ENCODE measurements at regions not wholly inside any gene's neighbourhood (a gene's known extent, or its start where the extent isn't known, plus 50 kb on each side); places are given as distances from the start of the nearest gene placed in this dataset.
"Not testable (repeated sequence)": the region's sequence is repeated elsewhere in the genome, so short reads cannot be mapped to it uniquely, and the experiment has no call there.

- H3K9me3 ChIP-seq, result no peaks in the 10 kb centered on the region
- H3K36me3 ChIP-seq (replicated peaks in 1 of 2; ENCODE audit: insufficient read depth in 1 of 2, low read depth in 2 of 2), result no peaks in the 10 kb centered on the region
- H3K4me1 ChIP-seq, result no peaks in the 10 kb centered on the region
- no peaks in the 10 kb centered on the region for H3K27me3 ChIP-seq
- ATAC-seq (no peak), DNase-seq (no peak)
- TF ChIP-seq, protein P1, sequence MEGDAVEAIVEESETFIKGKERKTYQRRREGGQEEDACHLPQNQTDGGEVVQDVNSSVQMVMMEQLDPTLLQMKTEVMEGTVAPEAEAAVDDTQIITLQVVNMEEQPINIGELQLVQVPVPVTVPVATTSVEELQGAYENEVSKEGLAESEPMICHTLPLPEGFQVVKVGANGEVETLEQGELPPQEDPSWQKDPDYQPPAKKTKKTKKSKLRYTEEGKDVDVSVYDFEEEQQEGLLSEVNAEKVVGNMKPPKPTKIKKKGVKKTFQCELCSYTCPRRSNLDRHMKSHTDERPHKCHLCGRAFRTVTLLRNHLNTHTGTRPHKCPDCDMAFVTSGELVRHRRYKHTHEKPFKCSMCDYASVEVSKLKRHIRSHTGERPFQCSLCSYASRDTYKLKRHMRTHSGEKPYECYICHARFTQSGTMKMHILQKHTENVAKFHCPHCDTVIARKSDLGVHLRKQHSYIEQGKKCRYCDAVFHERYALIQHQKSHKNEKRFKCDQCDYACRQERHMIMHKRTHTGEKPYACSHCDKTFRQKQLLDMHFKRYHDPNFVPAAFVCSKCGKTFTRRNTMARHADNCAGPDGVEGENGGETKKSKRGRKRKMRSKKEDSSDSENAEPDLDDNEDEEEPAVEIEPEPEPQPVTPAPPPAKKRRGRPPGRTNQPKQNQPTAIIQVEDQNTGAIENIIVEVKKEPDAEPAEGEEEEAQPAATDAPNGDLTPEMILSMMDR (IDR thresholded peaks at IDR 0.05), result no peak
- no peak overlapping the region for H3K4me3 ChIP-seq
- no peak overlapping the region for H3K27ac ChIP-seq
- 40 to 46% methylated on average over 3 of the region's 3 CpGs for WGBS, 2 donors
- intact Hi-C loops (cut with DNase I), result no loop called here
Measured at GRCh38 chr18:71322201-71322600, 1033.4 kb downstream of the SOCS6 start.

- ATAC-seq (no peak), DNase-seq (no peak)
- H3K4me3 ChIP-seq, result no peak overlapping the region
- no peaks in the 10 kb centered on the region for H3K36me3 ChIP-seq (replicated peaks in 1 of 2; ENCODE audit: insufficient read depth in 1 of 2, low read depth in 2 of 2)
- intact Hi-C loops (cut with DNase I), result no loop called here
- H3K27me3 ChIP-seq, result no peaks in the 10 kb centered on the region
- 58 to 67% methylated on average over 3 of the region's 3 CpGs for WGBS, 2 donors
- no peaks in the 10 kb centered on the region for H3K9me3 ChIP-seq
- no peak for TF ChIP-seq POLR2A (IDR thresholded peaks at IDR 0.05)
- TF ChIP-seq, protein P1 (IDR thresholded peaks at IDR 0.05), result no peak
- H3K27ac ChIP-seq, result no peak overlapping the region
- H3K4me1 ChIP-seq, result no peaks in the 10 kb centered on the region
Measured at GRCh38 chr18:71321319-71321718, 1032.5 kb downstream of the SOCS6 start.

DNA sequence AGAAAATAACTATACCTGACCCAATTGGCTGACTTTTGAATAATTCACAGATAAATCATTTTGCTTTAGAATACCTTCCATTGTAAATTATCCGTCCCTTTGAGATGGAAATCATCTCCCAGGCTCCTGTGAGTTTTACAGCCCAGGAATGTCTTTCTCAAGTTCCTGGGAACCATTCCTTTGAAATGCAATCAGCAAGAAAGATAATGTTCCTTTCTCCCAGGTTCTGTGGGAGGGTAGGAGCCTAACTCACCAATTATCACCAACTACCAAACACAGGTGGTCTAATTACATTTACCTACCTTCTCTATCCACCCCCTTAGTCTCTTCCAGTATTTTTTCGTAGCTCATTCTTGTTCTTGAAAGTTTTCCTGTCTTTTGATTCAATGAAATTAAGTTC, 1016.0 kb downstream of the SOCS6 start:
- intact Hi-C loops (cut with DNase I), result no loop called here
- no peak for TF ChIP-seq POLR2A (IDR thresholded peaks at IDR 0.05)
- TF ChIP-seq, protein P1 (IDR thresholded peaks at IDR 0.05), result no peak
- Histone ChIP-seq H3K27ac (no peak overlapping the region), H3K4me3 (no peak overlapping the region), H3K36me3 (replicated peaks in 1 of 2; ENCODE audit: insufficient read depth in 1 of 2, low read depth in 2 of 2) (no peaks in the 10 kb centered on the region), H3K27me3 (no peaks in the 10 kb centered on the region), H3K4me1 (no peaks in the 10 kb centered on the region), H3K9me3 (no peaks in the 10 kb centered on the region)
- DNase-seq (no peak), ATAC-seq (no peak)
- WGBS, 2 donors, result 13 to 27% methylated on average over 2 of the region's 2 CpGs

DNA sequence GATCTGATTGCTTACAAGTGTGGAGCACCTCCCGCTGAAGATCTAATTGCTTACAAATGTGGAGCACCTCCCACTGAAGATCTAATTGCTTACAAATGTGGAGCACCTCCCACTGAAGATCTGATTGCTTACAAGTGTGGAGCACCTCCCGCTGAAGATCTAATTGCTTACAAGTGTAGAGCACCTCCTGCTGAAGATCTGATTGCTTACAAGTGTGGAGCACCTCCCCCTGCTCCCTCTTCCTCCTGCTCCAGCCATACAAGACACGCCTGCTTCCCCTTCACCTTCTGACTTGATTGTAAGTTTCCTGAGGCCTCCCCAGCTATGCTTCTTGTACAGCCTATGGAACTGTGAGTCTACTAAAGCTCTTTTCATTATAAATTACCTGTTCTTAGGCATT, 1014.9 kb downstream of the SOCS6 start:
- H3K4me3 ChIP-seq; ATAC-seq; H3K9me3 ChIP-seq; H3K4me1 ChIP-seq; H3K27ac ChIP-seq; DNase-seq; intact Hi-C loops (cut with DNase I); H3K36me3 ChIP-seq (replicated peaks in 1 of 2; ENCODE audit: insufficient read depth in 1 of 2, low read depth in 2 of 2); H3K27me3 ChIP-seq: not testable (repeated sequence)
- 33 to 49% methylated on average over 2 to 3 of the region's 3 CpGs for WGBS, 2 donors

GRCh38 chr18:71301596-71301995, 1012.8 kb downstream of the SOCS6 start:
- no peak for TF ChIP-seq POLR2A (IDR thresholded peaks at IDR 0.05)
- TF ChIP-seq, protein P1 (IDR thresholded peaks at IDR 0.05), result no peak
- H3K9me3 ChIP-seq, result no peaks in the 10 kb centered on the region
- DNase-seq (no peak), ATAC-seq (no peak)
- H3K27me3 ChIP-seq, result no peaks in the 10 kb centered on the region
- H3K27ac ChIP-seq, result no peak overlapping the region
- H3K4me3 ChIP-seq, result no peak overlapping the region
- WGBS, 2 donors, result 59 to 72% methylated on average over 4 of the region's 4 CpGs
- H3K4me1 ChIP-seq, result no peaks in the 10 kb centered on the region
- no peaks in the 10 kb centered on the region for H3K36me3 ChIP-seq (replicated peaks in 1 of 2; ENCODE audit: insufficient read depth in 1 of 2, low read depth in 2 of 2)
- intact Hi-C loops (cut with DNase I), result no loop called here

DNA sequence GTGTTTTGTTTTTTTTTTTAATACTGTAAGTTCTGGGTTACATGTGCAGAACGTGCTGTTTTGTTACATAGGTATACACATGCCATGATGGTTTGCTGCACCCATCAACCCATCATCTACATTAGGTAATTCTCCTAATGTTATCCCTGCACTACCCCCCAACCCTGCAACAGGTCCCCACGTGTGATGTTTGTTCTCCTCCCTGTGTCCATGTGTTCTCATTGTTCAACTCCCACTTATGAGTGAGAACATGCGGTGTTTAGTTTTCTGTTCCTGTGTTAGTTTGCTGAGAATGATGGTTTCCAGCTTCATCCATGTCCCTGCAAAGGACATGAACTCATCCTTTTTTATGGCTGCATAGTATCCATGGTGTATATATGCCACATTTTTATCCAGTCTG, 1005.4 kb downstream of the SOCS6 start:
- WGBS, 2 donors, result 53 to 57% methylated on average over 3 of the region's 3 CpGs
- DNase-seq; H3K36me3 ChIP-seq (replicated peaks in 1 of 2; ENCODE audit: insufficient read depth in 1 of 2, low read depth in 2 of 2); H3K27me3 ChIP-seq; H3K4me1 ChIP-seq; H3K27ac ChIP-seq; H3K4me3 ChIP-seq; intact Hi-C loops (cut with DNase I); H3K9me3 ChIP-seq; ATAC-seq: not testable (repeated sequence)
